ENCODE measurements at regions not wholly inside any gene's neighbourhood (a gene's known extent, or its start where the extent isn't known, plus 50 kb on each side); places are given as distances from the start of the nearest gene placed in this dataset.

DNA sequence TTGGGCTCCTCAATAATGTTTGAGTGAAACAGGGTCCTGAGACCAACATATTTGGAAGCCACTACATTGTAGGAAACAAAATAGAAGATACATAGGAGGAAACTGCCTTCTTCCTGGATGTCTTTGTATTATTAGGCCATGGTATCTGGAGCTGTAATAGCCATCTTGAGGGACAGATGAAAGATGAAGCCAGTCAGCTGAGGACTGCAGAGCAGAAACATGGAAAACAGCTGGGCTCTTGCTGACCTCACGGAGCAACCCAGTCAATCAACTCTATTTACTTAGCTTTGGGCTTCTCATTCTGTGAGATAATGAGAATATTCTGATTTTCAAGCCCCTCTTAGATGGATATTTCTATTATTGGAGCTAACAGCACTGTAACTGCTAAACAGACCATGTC, 962.4 kb downstream of the BCL11B start:
- WGBS (ENCODE audit: insufficient coverage, insufficient read length) = no CpG with 5 or more reads among the region's 1 CpG
- DNase-seq (ENCODE audit: low read depth, low spot score) = no peak
- no peaks in the 10 kb centered on the region for H3K36me3 ChIP-seq (ENCODE audit: control insufficient read depth, insufficient read depth, low read length)
- no peak overlapping the region for H3K4me3 ChIP-seq (ENCODE audit: low read length)
- no peak overlapping the region for H3K27ac ChIP-seq (ENCODE audit: low read length)
- H3K27me3 ChIP-seq (ENCODE audit: control insufficient read depth, insufficient read depth, low read length) = no peaks in the 10 kb centered on the region
- no peaks in the 10 kb centered on the region for H3K4me1 ChIP-seq (ENCODE audit: control insufficient read depth, insufficient read depth, low read length)
- no peaks in the 10 kb centered on the region for H3K9me3 ChIP-seq (ENCODE audit: control insufficient read depth, insufficient read depth, low read length)

DNA sequence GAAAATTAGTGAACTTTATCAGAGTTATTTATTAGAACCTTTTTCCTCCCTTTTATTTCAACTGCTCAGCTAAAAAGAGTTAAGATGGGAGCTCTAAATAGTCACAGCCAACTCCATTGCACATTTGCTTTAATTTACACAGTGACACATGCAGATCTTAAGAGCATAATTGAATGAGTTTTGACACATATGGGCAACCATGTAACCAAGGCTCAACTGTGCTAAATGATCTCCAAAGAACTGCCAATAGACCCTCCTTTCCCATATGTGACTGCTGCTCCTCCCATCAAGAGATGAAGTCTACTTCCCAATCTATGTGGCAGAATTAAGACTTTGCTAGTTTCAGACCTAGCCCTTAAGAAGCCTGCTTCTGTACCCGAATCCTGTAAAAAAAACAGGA, 960.0 kb downstream of the BCL11B start:
- H3K4me3 ChIP-seq (ENCODE audit: low read length) = no peak overlapping the region
- no peak for DNase-seq (ENCODE audit: low read depth, low spot score)
- WGBS (ENCODE audit: insufficient coverage, insufficient read length) = no CpG with 5 or more reads among the region's 1 CpG
- H3K27ac ChIP-seq (ENCODE audit: low read length) = no peak overlapping the region
- H3K36me3 ChIP-seq (ENCODE audit: control insufficient read depth, insufficient read depth, low read length) = no peaks in the 10 kb centered on the region
- no peaks in the 10 kb centered on the region for H3K4me1 ChIP-seq (ENCODE audit: control insufficient read depth, insufficient read depth, low read length)
- no peaks in the 10 kb centered on the region for H3K9me3 ChIP-seq (ENCODE audit: control insufficient read depth, insufficient read depth, low read length)
- no peaks in the 10 kb centered on the region for H3K27me3 ChIP-seq (ENCODE audit: control insufficient read depth, insufficient read depth, low read length)

DNA sequence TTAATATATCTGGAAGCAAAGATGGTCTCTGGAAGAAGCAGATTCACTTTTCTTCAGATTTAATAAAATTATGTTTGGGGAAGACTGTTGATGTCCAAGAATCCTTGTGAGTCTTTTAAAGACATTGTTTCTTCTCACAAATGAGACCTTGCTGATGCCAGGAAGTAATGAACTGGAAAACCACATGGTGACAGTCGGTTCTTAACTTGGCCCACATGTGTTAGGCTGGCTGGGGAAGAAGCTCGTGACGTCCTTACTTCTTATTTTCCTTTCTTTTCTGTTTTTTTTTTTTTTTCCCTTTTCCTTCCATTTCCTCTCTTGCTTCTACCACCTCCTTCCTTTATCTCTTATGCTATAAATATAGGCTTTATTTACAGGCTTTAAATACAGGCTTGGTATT, 950.2 kb downstream of the BCL11B start:
- DNase-seq (ENCODE audit: low read depth, low spot score) = no peak
- no peak overlapping the region for H3K4me3 ChIP-seq (ENCODE audit: low read length)
- no peaks in the 10 kb centered on the region for H3K9me3 ChIP-seq (ENCODE audit: control insufficient read depth, insufficient read depth, low read length)
- no peak overlapping the region for H3K27ac ChIP-seq (ENCODE audit: low read length)
- no peaks in the 10 kb centered on the region for H3K27me3 ChIP-seq (ENCODE audit: control insufficient read depth, insufficient read depth, low read length)
- no peaks in the 10 kb centered on the region for H3K36me3 ChIP-seq (ENCODE audit: control insufficient read depth, insufficient read depth, low read length)
- no CpG with 5 or more reads among the region's 3 CpGs for WGBS (ENCODE audit: insufficient coverage, insufficient read length)
- H3K4me1 ChIP-seq (ENCODE audit: control insufficient read depth, insufficient read depth, low read length) = no peaks in the 10 kb centered on the region

- WGBS (ENCODE audit: insufficient coverage, insufficient read length) = no CpG with 5 or more reads among the region's 2 CpGs
- Histone ChIP-seq H3K36me3 (ENCODE audit: control insufficient read depth, insufficient read depth, low read length) (no peaks in the 10 kb centered on the region), H3K4me3 (ENCODE audit: low read length) (no peak overlapping the region), H3K9me3 (ENCODE audit: control insufficient read depth, insufficient read depth, low read length) (no peaks in the 10 kb centered on the region), H3K27ac (ENCODE audit: low read length) (no peak overlapping the region), H3K4me1 (ENCODE audit: control insufficient read depth, insufficient read depth, low read length) (no peaks in the 10 kb centered on the region), H3K27me3 (ENCODE audit: control insufficient read depth, insufficient read depth, low read length) (no peaks in the 10 kb centered on the region)
- no peak for DNase-seq (ENCODE audit: low read depth, low spot score)
Measured at GRCh38 chr14:98323836-98324235, 948.2 kb downstream of the BCL11B start.

- Histone ChIP-seq H3K36me3 (ENCODE audit: control insufficient read depth, insufficient read depth, low read length) (no peaks in the 10 kb centered on the region), H3K4me1 (ENCODE audit: control insufficient read depth, insufficient read depth, low read length) (no peaks in the 10 kb centered on the region), H3K9me3 (ENCODE audit: control insufficient read depth, insufficient read depth, low read length) (no peaks in the 10 kb centered on the region), H3K27ac (ENCODE audit: low read length) (no peak overlapping the region), H3K4me3 (ENCODE audit: low read length) (no peak overlapping the region), H3K27me3 (ENCODE audit: control insufficient read depth, insufficient read depth, low read length) (no peaks in the 10 kb centered on the region)
- WGBS (ENCODE audit: insufficient coverage, insufficient read length) = no CpG with 5 or more reads among the region's 1 CpG
- DNase-seq (ENCODE audit: low read depth, low spot score) = no peak
Measured at GRCh38 chr14:98325761-98326160, 946.2 kb downstream of the BCL11B start.

DNA sequence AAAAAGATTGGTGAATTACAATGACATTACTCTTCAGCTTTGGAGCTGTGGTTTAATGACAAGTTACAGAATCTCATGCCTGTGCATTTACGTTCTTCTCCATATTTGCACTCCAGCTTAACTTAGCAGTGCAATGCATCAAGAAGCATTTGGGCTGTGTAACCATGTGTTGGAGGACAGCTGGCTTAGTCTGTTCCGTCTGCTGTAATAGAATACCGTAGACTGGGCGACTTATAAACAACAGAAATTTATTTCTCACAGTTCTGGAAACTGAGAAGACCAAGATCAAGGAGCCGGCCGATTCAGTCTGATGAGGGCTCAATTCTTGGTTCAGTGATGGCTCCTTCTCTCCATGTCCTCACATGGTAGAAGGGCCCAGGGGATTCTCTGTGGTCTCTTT, 943.5 kb downstream of the BCL11B start:
- Histone ChIP-seq H3K27me3 (ENCODE audit: control insufficient read depth, insufficient read depth, low read length) (no peaks in the 10 kb centered on the region), H3K4me1 (ENCODE audit: control insufficient read depth, insufficient read depth, low read length) (no peaks in the 10 kb centered on the region), H3K9me3 (ENCODE audit: control insufficient read depth, insufficient read depth, low read length) (no peaks in the 10 kb centered on the region), H3K4me3 (ENCODE audit: low read length) (no peak overlapping the region), H3K27ac (ENCODE audit: low read length) (no peak overlapping the region), H3K36me3 (ENCODE audit: control insufficient read depth, insufficient read depth, low read length) (no peaks in the 10 kb centered on the region)
- WGBS (ENCODE audit: insufficient coverage, insufficient read length) = no CpG with 5 or more reads among the region's 6 CpGs
- DNase-seq (ENCODE audit: low read depth, low spot score) = no peak

DNA sequence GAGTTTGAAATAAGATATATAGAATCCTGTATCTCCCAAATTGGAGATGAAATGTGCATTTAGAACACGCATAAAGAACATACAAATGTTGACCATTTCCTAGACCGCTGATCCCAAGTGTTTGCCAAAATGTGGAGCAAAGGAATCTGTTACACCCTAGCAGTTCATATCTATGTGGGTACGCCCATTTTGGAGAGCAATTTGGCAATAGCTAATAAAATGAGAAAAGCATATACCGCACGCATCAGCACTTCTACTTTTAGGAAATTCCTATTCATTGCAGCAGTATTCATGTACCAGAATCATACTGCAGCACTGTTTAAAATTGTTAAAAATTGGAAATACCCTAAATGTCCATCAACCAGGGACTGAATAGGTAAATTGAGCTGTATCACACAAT, 937.8 kb downstream of the BCL11B start:
- DNase-seq (ENCODE audit: low read depth, low spot score) = no peak
- Histone ChIP-seq H3K27ac (ENCODE audit: low read length) (no peak overlapping the region), H3K36me3 (ENCODE audit: control insufficient read depth, insufficient read depth, low read length) (no peaks in the 10 kb centered on the region), H3K4me1 (ENCODE audit: control insufficient read depth, insufficient read depth, low read length) (no peaks in the 10 kb centered on the region), H3K9me3 (ENCODE audit: control insufficient read depth, insufficient read depth, low read length) (no peaks in the 10 kb centered on the region), H3K27me3 (ENCODE audit: control insufficient read depth, insufficient read depth, low read length) (no peaks in the 10 kb centered on the region), H3K4me3 (ENCODE audit: low read length) (no peak overlapping the region)
- WGBS (ENCODE audit: insufficient coverage, insufficient read length) = no CpG with 5 or more reads among the region's 5 CpGs

- Histone ChIP-seq H3K36me3 (ENCODE audit: control insufficient read depth, insufficient read depth, low read length) (no peaks in the 10 kb centered on the region), H3K27me3 (ENCODE audit: control insufficient read depth, insufficient read depth, low read length) (no peaks in the 10 kb centered on the region), H3K9me3 (ENCODE audit: control insufficient read depth, insufficient read depth, low read length) (no peaks in the 10 kb centered on the region), H3K4me1 (ENCODE audit: control insufficient read depth, insufficient read depth, low read length) (no peaks in the 10 kb centered on the region), H3K27ac (ENCODE audit: low read length) (no peak overlapping the region), H3K4me3 (ENCODE audit: low read length) (no peak overlapping the region)
- DNase-seq (ENCODE audit: low read depth, low spot score) = no peak
- WGBS (ENCODE audit: insufficient coverage, insufficient read length) = no CpG with 5 or more reads among the region's 3 CpGs
Measured at GRCh38 chr14:98341211-98341610, 930.8 kb downstream of the BCL11B start.

DNA sequence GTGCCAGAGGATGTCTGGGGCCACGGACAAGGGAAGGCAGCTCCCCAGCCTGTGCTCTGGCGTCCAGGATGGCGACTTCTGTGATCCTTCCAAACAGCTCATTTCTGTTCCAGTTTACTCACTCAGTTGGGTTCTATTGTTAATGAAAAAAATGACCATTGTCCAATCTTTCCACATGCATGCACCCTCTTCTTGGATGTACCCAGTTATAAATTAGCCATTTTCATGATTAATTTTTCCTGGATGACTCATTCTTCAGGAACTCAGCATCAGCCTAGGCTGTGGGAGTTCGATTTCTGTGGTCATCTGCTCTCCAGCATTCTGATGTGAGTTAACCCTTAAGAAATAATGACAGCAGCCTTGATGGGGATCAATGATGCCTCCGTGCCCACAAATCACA, 926.8 kb downstream of the BCL11B start:
- no peak overlapping the region for H3K27ac ChIP-seq (ENCODE audit: low read length)
- no peaks in the 10 kb centered on the region for H3K36me3 ChIP-seq (ENCODE audit: control insufficient read depth, insufficient read depth, low read length)
- H3K9me3 ChIP-seq (ENCODE audit: control insufficient read depth, insufficient read depth, low read length) = no peaks in the 10 kb centered on the region
- no peak overlapping the region for H3K4me3 ChIP-seq (ENCODE audit: low read length)
- H3K27me3 ChIP-seq (ENCODE audit: control insufficient read depth, insufficient read depth, low read length) = no peaks in the 10 kb centered on the region
- WGBS (ENCODE audit: insufficient coverage, insufficient read length) = no CpG with 5 or more reads among the region's 5 CpGs
- DNase-seq (ENCODE audit: low read depth, low spot score) = no peak
- no peaks in the 10 kb centered on the region for H3K4me1 ChIP-seq (ENCODE audit: control insufficient read depth, insufficient read depth, low read length)

GRCh38 chr14:98347686-98348085, 924.3 kb downstream of the BCL11B start:
- no peak for DNase-seq (ENCODE audit: low read depth, low spot score)
- Histone ChIP-seq H3K4me3 (ENCODE audit: low read length) (no peak overlapping the region), H3K9me3 (ENCODE audit: control insufficient read depth, insufficient read depth, low read length) (no peaks in the 10 kb centered on the region), H3K4me1 (ENCODE audit: control insufficient read depth, insufficient read depth, low read length) (no peaks in the 10 kb centered on the region), H3K27ac (ENCODE audit: low read length) (no peak overlapping the region), H3K36me3 (ENCODE audit: control insufficient read depth, insufficient read depth, low read length) (no peaks in the 10 kb centered on the region), H3K27me3 (ENCODE audit: control insufficient read depth, insufficient read depth, low read length) (no peaks in the 10 kb centered on the region)
- no CpG with 5 or more reads among the region's 7 CpGs for WGBS (ENCODE audit: insufficient coverage, insufficient read length)

DNA sequence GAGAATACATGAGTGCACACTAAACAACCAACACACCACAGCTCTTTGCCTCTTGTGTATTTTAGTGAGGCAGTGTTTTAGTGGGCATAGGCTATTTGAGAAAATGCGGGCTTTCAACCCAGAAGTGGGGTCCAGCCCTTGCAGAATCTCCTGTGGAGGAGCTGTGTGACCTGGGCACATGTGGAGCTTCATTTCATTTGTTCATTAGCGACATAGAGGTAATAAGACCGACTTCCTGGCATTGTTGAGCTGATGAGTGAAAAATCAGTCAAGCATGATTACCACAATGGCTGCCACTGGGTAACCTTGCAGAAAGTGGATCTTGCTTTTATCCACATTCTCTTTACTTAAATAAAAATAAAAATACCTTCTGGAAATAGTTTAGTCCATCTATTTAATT, 923.5 kb downstream of the BCL11B start:
- Histone ChIP-seq H3K36me3 (ENCODE audit: control insufficient read depth, insufficient read depth, low read length) (no peaks in the 10 kb centered on the region), H3K27ac (ENCODE audit: low read length) (no peak overlapping the region), H3K9me3 (ENCODE audit: control insufficient read depth, insufficient read depth, low read length) (no peaks in the 10 kb centered on the region), H3K4me3 (ENCODE audit: low read length) (no peak overlapping the region), H3K4me1 (ENCODE audit: control insufficient read depth, insufficient read depth, low read length) (no peaks in the 10 kb centered on the region), H3K27me3 (ENCODE audit: control insufficient read depth, insufficient read depth, low read length) (no peaks in the 10 kb centered on the region)
- WGBS (ENCODE audit: insufficient coverage, insufficient read length) = no CpG with 5 or more reads among the region's 3 CpGs
- DNase-seq (ENCODE audit: low read depth, low spot score) = no peak
